ENCODE measurements at regions not wholly inside any gene's neighbourhood (a gene's known extent, or its start where the extent isn't known, plus 50 kb on each side); places are given as distances from the start of the nearest gene placed in this dataset.

- no peak for TF ChIP-seq CTCF (IDR thresholded peaks at IDR 0.05)
- TF ChIP-seq POLR2A (IDR thresholded peaks at IDR 0.05): no peak
These were observed 104.8 kb upstream of the ENPP6 start for GRCh38 chr4:184322328-184323025.

Data from right lobe of liver (tissue), 4 donors.